Thyroid gland (tissue), 4 donors: ENCODE measurements at regions not wholly inside any gene's neighbourhood (a gene's known extent, or its start where the extent isn't known, plus 50 kb on each side); places are given as distances from the start of the nearest gene placed in this dataset.

Experiments used
- DNase-seq, 2 donors: peaks; one replicate each; pipeline ENCODE4 v3.0.0-alpha.2; 2019
- H3K27ac ChIP-seq, 3 donors: fragments of 200-600 bp; sonication (generic); 1 replicate in 2 of 3; 2 replicates in 1 of 3; pipeline ENCODE4 v1.5.1; 2016 to 2019; ENCODE audit warnings: mild to moderate bottlenecking in 1 of 3, moderate library complexity in 1 of 3
- H3K27me3 ChIP-seq: fragments of 200-600 bp; sonication (generic); one replicate; pipeline ENCODE4 v1.5.1; 2019
- H3K36me3 ChIP-seq, 2 donors: fragments of 200-600 bp; sonication (generic); one replicate each; pipeline ENCODE4 v1.5.1; 2016 to 2019
- H3K4me1 ChIP-seq, 2 donors: fragments of 200-600 bp; sonication (generic); one replicate each; pipeline ENCODE4 v1.5.1; 2017 to 2019
- H3K4me3 ChIP-seq, 3 donors: fragments of 200-600 bp; sonication (generic); replicated peaks in 1 of 3; 1 replicate in 2 of 3; 2 replicates in 1 of 3; pipeline ENCODE4 v1.5.1; 2016; ENCODE audit warnings: mild to moderate bottlenecking in 1 of 3
- H3K9me3 ChIP-seq: fragments of 200-600 bp; sonication (generic); one replicate; pipeline ENCODE4 v1.5.1; 2017
- CTCF ChIP-seq, 6 experiments: fragments of 200-600 bp in 3 of 6; fragments of 450-650 bp in 3 of 6; sonication (generic) in 3 of 6; IDR thresholded peaks; one replicate each; pipeline ENCODE4 v1.5.1; 2016 to 2019; ENCODE audit warnings: antibody characterized with exemption in 6 of 6, mild to moderate bottlenecking in 2 of 6, inconsistent platforms in 1 of 6, moderate library complexity in 1 of 6
- POLR2A ChIP-seq, 2 donors: fragments of 450-650 bp; IDR thresholded peaks; one replicate each; pipeline ENCODE4 v1.6.1; 2017; ENCODE audit warnings: antibody characterized with exemption in 2 of 2, mild to moderate bottlenecking in 2 of 2, moderate library complexity in 1 of 2
- WGBS, 2 donors: methylation state at CpG; one replicate each; pipeline ENCODE4 v1.1.5; 2017; 5-methylcytosine and 5-hydroxymethylcytosine counted together
- intact Hi-C: fragments of 100-400 bp; cut with DNase I; formaldehyde crosslinking; loops from one replicate; pipeline ENCODE4 v1.15.1; 2023

DNA sequence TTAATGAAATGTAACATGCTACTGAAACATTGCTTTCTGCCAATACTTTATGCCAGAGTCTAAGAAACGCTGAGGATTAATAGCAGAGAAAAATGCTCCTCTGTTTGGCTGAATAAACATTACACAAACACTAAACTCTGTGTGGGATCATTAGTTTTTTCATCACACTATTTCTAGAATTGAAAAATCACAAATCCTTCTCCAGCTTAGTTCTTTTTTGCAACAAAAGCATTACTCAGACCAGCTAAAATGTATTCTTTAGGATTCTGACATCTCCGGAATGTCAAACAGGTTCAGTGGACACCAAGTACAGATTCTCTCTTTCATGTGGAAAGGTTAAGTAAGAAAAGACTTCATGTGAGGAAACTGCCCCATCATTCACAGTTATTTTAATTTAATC lies 226.9 kb downstream of the SIM1 start:
- no peaks in the 10 kb centered on the region for H3K27me3 ChIP-seq
- H3K36me3 ChIP-seq: no peaks in the 10 kb centered on the region
- no peaks in the 10 kb centered on the region for H3K4me1 ChIP-seq
- no peak overlapping the region for H3K27ac ChIP-seq
- TF ChIP-seq CTCF (IDR thresholded peaks at IDR 0.05) (no peak), POLR2A (IDR thresholded peaks at IDR 0.05) (no peak)
- no peak for DNase-seq
- no peak overlapping the region for H3K4me3 ChIP-seq
- intact Hi-C loops: no loop called here
- WGBS, 2 donors: 44 to 56% methylated on average over 2 of the region's 2 CpGs
- H3K9me3 ChIP-seq: no peaks in the 10 kb centered on the region

DNA sequence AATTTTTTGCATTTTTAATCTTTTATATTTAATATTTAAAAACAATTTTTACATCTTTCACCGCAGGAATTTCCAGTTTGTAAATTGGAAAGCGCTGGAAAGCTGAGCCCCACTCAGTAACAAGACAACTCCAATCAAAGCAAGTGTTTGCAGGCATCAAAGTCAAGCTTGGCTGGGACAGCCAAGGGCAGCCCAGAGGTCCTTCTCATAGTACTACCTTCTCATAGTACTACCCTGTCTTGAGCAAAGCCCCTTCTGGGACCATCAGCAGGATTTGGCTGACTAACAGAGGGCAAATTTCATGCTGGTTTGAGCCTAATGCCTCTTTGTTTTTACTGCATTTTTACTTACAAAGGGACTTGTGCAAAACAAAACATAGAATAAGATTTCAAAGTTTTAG lies 228.3 kb downstream of the SIM1 start:
- Histone ChIP-seq H3K27ac (no peak overlapping the region), H3K27me3 (no peaks in the 10 kb centered on the region), H3K36me3 (no peaks in the 10 kb centered on the region), H3K4me3 (no peak overlapping the region), H3K9me3 (no peaks in the 10 kb centered on the region), H3K4me1 (no peaks in the 10 kb centered on the region)
- no peak for TF ChIP-seq CTCF (IDR thresholded peaks at IDR 0.05)
- no peak for TF ChIP-seq POLR2A (IDR thresholded peaks at IDR 0.05)
- intact Hi-C loops: no loop called here
- 94 to 99% methylated on average over 2 of the region's 2 CpGs for WGBS, 2 donors
- DNase-seq: no peak

- no peak for TF ChIP-seq CTCF (IDR thresholded peaks at IDR 0.05)
- Histone ChIP-seq H3K4me3 (no peak overlapping the region), H3K9me3 (no peaks in the 10 kb centered on the region), H3K27me3 (no peaks in the 10 kb centered on the region), H3K36me3 (no peaks in the 10 kb centered on the region), H3K4me1 (no peaks in the 10 kb centered on the region), H3K27ac (no peak overlapping the region)
- no peak for DNase-seq
- intact Hi-C loops: no loop called here
These were observed 229.1 kb downstream of the SIM1 start for GRCh38 chr6:100235631-100236030.

DNA sequence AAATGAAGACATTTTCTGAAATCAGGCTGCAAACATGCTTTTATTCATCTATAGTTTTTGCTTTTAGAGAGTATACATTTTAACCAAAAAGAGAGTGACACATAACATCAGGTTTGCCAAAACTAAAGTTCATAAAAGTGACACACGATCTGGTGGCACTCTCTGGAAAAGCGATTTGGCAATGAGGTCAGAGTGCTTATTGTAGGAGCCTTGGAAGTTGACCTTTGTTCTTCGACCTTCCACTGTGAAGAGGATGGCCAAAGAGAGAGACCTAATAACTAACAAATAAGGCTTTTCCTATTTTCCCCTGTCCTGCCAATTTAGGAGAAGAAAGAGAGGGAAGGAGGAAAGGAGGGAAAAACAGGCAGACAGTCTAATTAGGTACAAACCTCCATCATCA lies 230.1 kb downstream of the SIM1 start:
- intact Hi-C loops: no loop called here
- DNase-seq: no peak
- no peaks in the 10 kb centered on the region for H3K9me3 ChIP-seq
- 83 to 87% methylated on average over 3 of the region's 3 CpGs for WGBS, 2 donors
- H3K27ac ChIP-seq: no peak overlapping the region
- TF ChIP-seq CTCF (IDR thresholded peaks at IDR 0.05): no peak
- no peak for TF ChIP-seq POLR2A (IDR thresholded peaks at IDR 0.05)
- no peaks in the 10 kb centered on the region for H3K4me1 ChIP-seq
- H3K4me3 ChIP-seq: no peak overlapping the region
- no peaks in the 10 kb centered on the region for H3K36me3 ChIP-seq
- H3K27me3 ChIP-seq: no peaks in the 10 kb centered on the region

DNA sequence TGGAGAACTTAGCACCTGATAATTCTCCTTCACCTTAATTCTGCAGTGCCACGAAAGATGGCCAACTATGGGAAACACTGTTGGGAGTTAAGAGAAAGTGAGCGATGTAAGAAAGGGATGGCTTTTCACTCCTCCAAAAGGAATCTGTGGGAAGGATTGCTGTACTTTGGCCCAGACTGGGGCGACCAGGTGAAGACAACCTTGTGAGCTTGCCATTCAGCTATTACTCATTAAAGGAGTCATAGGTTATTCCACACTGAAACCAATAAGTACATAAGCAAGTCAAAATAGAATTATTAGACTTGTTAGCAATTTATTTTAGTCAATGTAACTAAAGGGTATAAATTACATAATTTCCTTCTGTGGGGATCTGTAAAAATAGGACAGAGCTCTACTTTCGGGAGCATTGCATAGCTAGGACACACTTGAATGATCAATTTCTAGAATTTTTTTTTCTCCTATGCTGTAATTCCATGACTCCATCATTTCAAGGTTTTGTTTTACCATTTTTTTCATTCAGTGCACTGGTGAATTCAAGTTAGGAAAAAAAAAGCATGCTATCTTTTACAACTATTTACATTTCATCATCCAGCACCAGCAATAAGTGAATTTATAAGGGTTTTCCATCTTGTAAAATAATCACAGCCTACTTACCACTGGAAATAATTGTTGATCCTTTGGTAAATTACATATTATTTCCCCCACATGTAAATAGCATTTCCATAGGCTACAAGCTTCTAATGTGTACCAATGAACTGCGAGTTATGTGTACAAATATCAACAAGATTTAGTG lies 231.7 kb downstream of the SIM1 start:
- Histone ChIP-seq H3K9me3 (no peaks in the 10 kb centered on the region), H3K27me3 (no peaks in the 10 kb centered on the region), H3K4me1 (peaks cover 3 to 5% of the 10 kb centered on the region in 2 donors), H3K4me3 (no peak overlapping the region), H3K27ac (no peak overlapping the region), H3K36me3 (no peaks in the 10 kb centered on the region)
- no peak for DNase-seq
- 93 to 95% methylated on average over 5 of the region's 5 CpGs for WGBS, 2 donors
- intact Hi-C loops: no loop called here
- TF ChIP-seq CTCF (IDR thresholded peaks at IDR 0.05) (no peak), POLR2A (IDR thresholded peaks at IDR 0.05) (no peak)
